HCT116 (cell line): ENCODE measurements at regions not wholly inside any gene's neighbourhood (a gene's known extent, or its start where the extent isn't known, plus 50 kb on each side); places are given as distances from the start of the nearest gene placed in this dataset.

Experiments used
- ATAC-seq: fragments of 200-7000 bp; cut with Tn5 transposase; 2 replicates; pipeline ENCODE4 v1.9.1; 2020; ENCODE audit warnings: mild to moderate bottlenecking, moderate library complexity
- BruUV-seq: library from RNA; stranded (reverse); fragments of 400-500 nt; replicated peaks from 2 replicates; lab custom pipeline; 2021; lab: Mats Ljungman, UMichigan
- CTCF ChIA-PET: fragments of 300-600 bp; sonication (Branson Sonifier 250); formaldehyde crosslinking; loops from one replicate; lab custom pipeline; 2021; ENCODE audit warnings: antibody characterized with exemption; lab: Charles Lee
- POLR2A ChIA-PET: fragments of 300-600, 350-600 bp; sonication (Branson Sonifier 250); formaldehyde crosslinking; loops from one replicate; lab custom pipeline; 2021; ENCODE audit warnings: antibody characterized with exemption; lab: Charles Lee
- RAD21 ChIA-PET, 2 experiments: fragments of 300-600 bp; sonication (Branson Sonifier 250); formaldehyde crosslinking; loops; one replicate each; lab custom pipeline; 2023; ENCODE audit warnings: low total read pairs in 2 of 2; ENCODE audit not compliant: uncharacterized antibody in 2 of 2, unreplicated experiment in 2 of 2, low non-redundant PET in 1 of 2; lab: Charles Lee
- DNase-seq: peaks from one replicate; pipeline ENCODE4 v3.0.0-alpha.2; 2010; ENCODE audit warnings: low read depth, low spot score
- H2AFZ ChIP-seq: fragments of 200-600 bp; shearing (Covaris generic), sonication (generic); 2 replicates; pipeline ENCODE4 v1.6.1; 2017; ENCODE audit warnings: low read depth, mixed run types, mixed read lengths, antibody characterized with exemption, low read length; ENCODE audit not compliant: poor library complexity, severe bottlenecking
- H3K27ac ChIP-seq: 2 replicates; pipeline ENCODE4 v1.5.1; 2012; ENCODE audit warnings: low read depth, low read length
- H3K27me3 ChIP-seq: fragments of 200-600 bp; sonication (generic); 2 replicates; pipeline ENCODE4 v1.6.1; 2016; ENCODE audit warnings: mixed run types, low read length, mixed read lengths; ENCODE audit not compliant: insufficient read depth
- H3K36me3 ChIP-seq, 2 experiments: fragments of 200-500 bp in 1 of 2; fragments of 200-600 bp in 1 of 2; sonication (Bioruptor generic) in 1 of 2; sonication (generic) in 1 of 2; 2 replicates each; pipeline versions ENCODE4 v1.5.1 to v1.6.1; 2014 to 2016; ENCODE audit warnings: low read length in 2 of 2, inconsistent platforms in 1 of 2, mixed read lengths in 1 of 2, mixed run types in 1 of 2; ENCODE audit not compliant: insufficient read depth in 2 of 2, control insufficient read depth in 1 of 2
- H3K4me1 ChIP-seq, 2 experiments: fragments of 200-600 bp in 1 of 2; sonication (generic) in 1 of 2; 2 replicates each; pipeline versions ENCODE4 v1.5.1 to v1.6.1; 2012 to 2017; ENCODE audit warnings: low read length in 2 of 2, inconsistent platforms in 1 of 2, mild to moderate bottlenecking in 1 of 2, mixed read lengths in 1 of 2, mixed run types in 1 of 2, moderate library complexity in 1 of 2; ENCODE audit not compliant: insufficient read depth in 2 of 2, control insufficient read depth in 1 of 2
- H3K4me2 ChIP-seq: fragments of 200-600 bp; sonication (generic); 2 replicates; pipeline ENCODE4 v1.6.1; 2017; ENCODE audit warnings: mixed run types, low read length, mixed read lengths
- H3K4me3 ChIP-seq, 2 experiments: fragments of 200-600 bp in 1 of 2; sonication (generic) in 1 of 2; replicated peaks in 1 of 2; 2 replicates each; pipeline ENCODE4 v1.5.1; 2011 to 2016; ENCODE audit warnings: low read length in 2 of 2, control low read depth in 1 of 2, low read depth in 1 of 2, mild to moderate bottlenecking in 1 of 2, mixed read lengths in 1 of 2, mixed run types in 1 of 2
- H3K79me2 ChIP-seq: fragments of 200-600 bp; sonication (generic); 2 replicates; pipeline ENCODE4 v1.6.1; 2017; ENCODE audit warnings: mild to moderate bottlenecking, mixed run types, low read length, moderate library complexity, mixed read lengths; ENCODE audit not compliant: insufficient read depth
- H3K9ac ChIP-seq: fragments of 200-600 bp; sonication (generic); 2 replicates; pipeline ENCODE4 v1.6.1; 2016; ENCODE audit warnings: low read length, mixed read lengths
- H3K9me2 ChIP-seq: fragments of 200-600 bp; sonication (generic), shearing (Covaris generic); 2 replicates; pipeline ENCODE4 v1.6.1; 2017; ENCODE audit warnings: mixed run types, mild to moderate bottlenecking, moderate library complexity; ENCODE audit not compliant: insufficient read depth
- H3K9me3 ChIP-seq, 2 experiments: fragments of 200-500 bp in 1 of 2; fragments of 200-600 bp in 1 of 2; sonication (Bioruptor generic) in 1 of 2; sonication (generic) in 1 of 2; 2 replicates each; pipeline ENCODE4 v1.6.1; 2014 to 2017; ENCODE audit warnings: low read length in 2 of 2, mixed read lengths in 2 of 2, inconsistent platforms in 1 of 2, low read depth in 1 of 2, mild to moderate bottlenecking in 1 of 2, mixed run types in 1 of 2, moderate library complexity in 1 of 2; ENCODE audit not compliant: control insufficient read depth in 1 of 2, insufficient read depth in 1 of 2
- H4K20me1 ChIP-seq: fragments of 200-600 bp; sonication (generic), shearing (Covaris generic); 2 replicates; pipeline ENCODE4 v1.6.1; 2017; ENCODE audit warnings: mixed run types, mild to moderate bottlenecking, moderate library complexity; ENCODE audit not compliant: insufficient read depth
- CEBPB ChIP-seq: IDR thresholded peaks from 2 replicates; pipeline ENCODE4 v1.6.1; 2012; ENCODE audit warnings: low read depth
- CTCF ChIP-seq, 3 experiments: fragments of 200-600 bp in 1 of 3; sonication (generic) in 1 of 3; IDR thresholded peaks in 2 of 3; conservative IDR thresholded peaks in 1 of 3; 2 replicates each; pipeline ENCODE4 v1.5.1; 2012 to 2017; ENCODE audit warnings: low read depth in 2 of 3, low read length in 2 of 3, antibody characterized with exemption in 1 of 3, borderline replicate concordance in 1 of 3, control low read depth in 1 of 3, mild to moderate bottlenecking in 1 of 3, mixed read lengths in 1 of 3, mixed run types in 1 of 3, moderate library complexity in 1 of 3; ENCODE audit not compliant: insufficient read depth in 1 of 3
- ELF1 ChIP-seq: IDR thresholded peaks from 2 replicates; pipeline ENCODE4 v1.6.1; 2012; ENCODE audit warnings: low read depth, borderline replicate concordance
- EZH2phosphoT487 ChIP-seq: fragments of 200-600 bp; IDR thresholded peaks from 2 replicates; pipeline ENCODE4 v1.6.1; 2018; ENCODE audit warnings: antibody characterized with exemption, borderline replicate concordance
- FOSL1 ChIP-seq: IDR thresholded peaks from 2 replicates; pipeline ENCODE4 v1.6.1; 2012; ENCODE audit warnings: low read depth
- RAD21 ChIP-seq: IDR thresholded peaks from 2 replicates; pipeline ENCODE4 v1.6.1; 2012; ENCODE audit warnings: low read depth, mild to moderate bottlenecking
- SIN3A ChIP-seq: IDR thresholded peaks from 2 replicates; pipeline ENCODE4 v1.6.1; 2012; ENCODE audit warnings: low read depth
- TCF7L2 ChIP-seq: IDR thresholded peaks from 2 replicates; pipeline ENCODE4 v1.7.0; 2011; ENCODE audit warnings: borderline replicate concordance, inconsistent platforms; ENCODE audit not compliant: insufficient read depth, insufficient read length; ENCODE audit errors: extremely low read depth
- YY1 ChIP-seq: IDR thresholded peaks from 2 replicates; pipeline ENCODE4 v1.6.1; 2011; ENCODE audit warnings: low read length, low read depth, moderate library complexity, mild to moderate bottlenecking; ENCODE audit not compliant: insufficient replicate concordance; ENCODE audit errors: extremely low read depth
- ZFX ChIP-seq: fragments of 450-650 bp; IDR thresholded peaks from 2 replicates; pipeline ENCODE4 v1.6.1; 2017
- intact Hi-C: fragments of 100-400 bp; cut with micrococcal nuclease; formaldehyde crosslinking; loops from 2 replicates; pipeline ENCODE4 v1.10.0; 2022
- TF ChIP-seq, protein P1 (sequence below): IDR thresholded peaks from 2 replicates; pipeline ENCODE4 v1.6.1; 2012
- TF ChIP-seq, protein P2 (sequence below): IDR thresholded peaks from 2 replicates; pipeline ENCODE4 v1.6.1; 2012; ENCODE audit warnings: low read depth

- no peaks in the 10 kb centered on the region for H3K79me2 ChIP-seq
- no peaks in the 10 kb centered on the region for H3K36me3 ChIP-seq
- no peaks in the 10 kb centered on the region for H4K20me1 ChIP-seq
- ChIA-PET CTCF (no interaction called here), RAD21 (no interaction called here), POLR2A (no interaction called here)
- no peak overlapping the region for H3K4me3 ChIP-seq
- no peak for DNase-seq
- no peak overlapping the region for H3K4me2 ChIP-seq
- no peaks in the 10 kb centered on the region for H3K9me2 ChIP-seq
- H3K27me3 ChIP-seq, result no peaks in the 10 kb centered on the region
- H3K9me3 ChIP-seq, result no peaks in the 10 kb centered on the region
- H3K27ac ChIP-seq, result no peak overlapping the region
- intact Hi-C loops, result no loop called here
- no peak overlapping the region for H3K9ac ChIP-seq
- no peaks in the 10 kb centered on the region for H3K4me1 ChIP-seq
- no TSS peak for BruUV-seq
- no peak overlapping the region for H2AFZ ChIP-seq
- ATAC-seq, result no peak
- TF ChIP-seq RAD21 (no peak), TCF7L2 (no peak), SIN3A (no peak), CEBPB (no peak), FOSL1 (no peak), EZH2phosphoT487 (no peak), YY1 (no peak), ZFX (no peak), ELF1 (no peak), CTCF (IDR thresholded peaks at IDR 0.05 in 2 of 3, conservative IDR thresholded peaks at IDR 0.05 in 1 of 3; ENCODE audit: borderline replicate concordance in 1 of 3, insufficient read depth in 1 of 3, low read depth in 2 of 3, low read length in 2 of 3) (no peak)
- TF ChIP-seq, protein P1, sequence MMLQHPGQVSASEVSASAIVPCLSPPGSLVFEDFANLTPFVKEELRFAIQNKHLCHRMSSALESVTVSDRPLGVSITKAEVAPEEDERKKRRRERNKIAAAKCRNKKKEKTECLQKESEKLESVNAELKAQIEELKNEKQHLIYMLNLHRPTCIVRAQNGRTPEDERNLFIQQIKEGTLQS, result no peak
- TF ChIP-seq, protein P2, sequence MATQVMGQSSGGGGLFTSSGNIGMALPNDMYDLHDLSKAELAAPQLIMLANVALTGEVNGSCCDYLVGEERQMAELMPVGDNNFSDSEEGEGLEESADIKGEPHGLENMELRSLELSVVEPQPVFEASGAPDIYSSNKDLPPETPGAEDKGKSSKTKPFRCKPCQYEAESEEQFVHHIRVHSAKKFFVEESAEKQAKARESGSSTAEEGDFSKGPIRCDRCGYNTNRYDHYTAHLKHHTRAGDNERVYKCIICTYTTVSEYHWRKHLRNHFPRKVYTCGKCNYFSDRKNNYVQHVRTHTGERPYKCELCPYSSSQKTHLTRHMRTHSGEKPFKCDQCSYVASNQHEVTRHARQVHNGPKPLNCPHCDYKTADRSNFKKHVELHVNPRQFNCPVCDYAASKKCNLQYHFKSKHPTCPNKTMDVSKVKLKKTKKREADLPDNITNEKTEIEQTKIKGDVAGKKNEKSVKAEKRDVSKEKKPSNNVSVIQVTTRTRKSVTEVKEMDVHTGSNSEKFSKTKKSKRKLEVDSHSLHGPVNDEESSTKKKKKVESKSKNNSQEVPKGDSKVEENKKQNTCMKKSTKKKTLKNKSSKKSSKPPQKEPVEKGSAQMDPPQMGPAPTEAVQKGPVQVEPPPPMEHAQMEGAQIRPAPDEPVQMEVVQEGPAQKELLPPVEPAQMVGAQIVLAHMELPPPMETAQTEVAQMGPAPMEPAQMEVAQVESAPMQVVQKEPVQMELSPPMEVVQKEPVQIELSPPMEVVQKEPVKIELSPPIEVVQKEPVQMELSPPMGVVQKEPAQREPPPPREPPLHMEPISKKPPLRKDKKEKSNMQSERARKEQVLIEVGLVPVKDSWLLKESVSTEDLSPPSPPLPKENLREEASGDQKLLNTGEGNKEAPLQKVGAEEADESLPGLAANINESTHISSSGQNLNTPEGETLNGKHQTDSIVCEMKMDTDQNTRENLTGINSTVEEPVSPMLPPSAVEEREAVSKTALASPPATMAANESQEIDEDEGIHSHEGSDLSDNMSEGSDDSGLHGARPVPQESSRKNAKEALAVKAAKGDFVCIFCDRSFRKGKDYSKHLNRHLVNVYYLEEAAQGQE, result no peak
- TF ChIP-seq, all 23 proteins: peak for 0
These were observed 248.3 kb downstream of the COX7C start for GRCh38 chr5:86866036-86866435.
